Panc1 (cell line): ENCODE measurements at regions not wholly inside any gene's neighbourhood (a gene's known extent, or its start where the extent isn't known, plus 50 kb on each side); places are given as distances from the start of the nearest gene placed in this dataset.

Experiments used
- ATAC-seq: fragments of 200-7000 bp; cut with Tn5 transposase; 2 replicates; pipeline ENCODE4 v1.9.1; 2020; ENCODE audit warnings: mild to moderate bottlenecking, moderate library complexity
- BruUV-seq: library from RNA; stranded (reverse); fragments of 400-500 nt; replicated peaks from 2 replicates; lab custom pipeline; 2021; lab: Mats Ljungman, UMichigan
- CTCF ChIA-PET: fragments of 300-600 bp; sonication (Branson Sonifier 250); formaldehyde crosslinking; loops from one replicate; lab custom pipeline; 2022; ENCODE audit warnings: antibody characterized with exemption; lab: Charles Lee
- POLR2A ChIA-PET: fragments of 300-600 bp; sonication (Branson Sonifier 250); formaldehyde crosslinking; loops from one replicate; lab custom pipeline; 2022; ENCODE audit warnings: antibody characterized with exemption; lab: Charles Lee
- DNase-seq: peaks from one replicate; pipeline ENCODE4 v3.0.0-alpha.2; 2010; ENCODE audit warnings: low read depth, low spot score
- H3K27ac ChIP-seq: 2 replicates; pipeline ENCODE4 v1.5.1; 2011; ENCODE audit warnings: mild to moderate bottlenecking, low read length, inconsistent platforms
- H3K27me3 ChIP-seq: fragments of 200-500 bp; sonication (Bioruptor generic); 2 replicates; pipeline ENCODE4 v1.6.0; 2014; ENCODE audit warnings: low read length, inconsistent platforms; ENCODE audit not compliant: control insufficient read depth, insufficient read depth
- H3K36me3 ChIP-seq: fragments of 200-500 bp; sonication (Bioruptor generic); 2 replicates; pipeline ENCODE4 v1.5.1; 2014; ENCODE audit warnings: inconsistent platforms, mild to moderate bottlenecking, low read length, moderate library complexity; ENCODE audit not compliant: control insufficient read depth, insufficient read depth
- H3K4me1 ChIP-seq: 2 replicates; pipeline ENCODE4 v1.5.1; 2011; ENCODE audit warnings: inconsistent platforms, mild to moderate bottlenecking, low read length, moderate library complexity; ENCODE audit not compliant: control insufficient read depth, insufficient read depth
- H3K4me3 ChIP-seq, 2 experiments: 2 replicates each; pipeline ENCODE4 v1.5.1; 2011 to 2012; ENCODE audit warnings: low read depth in 2 of 2, low read length in 2 of 2, mild to moderate bottlenecking in 2 of 2, inconsistent platforms in 1 of 2, moderate library complexity in 1 of 2
- H3K9me3 ChIP-seq: fragments of 200-500 bp; sonication (Bioruptor generic); 2 replicates; pipeline ENCODE4 v1.5.1; 2014; ENCODE audit warnings: low read depth, mild to moderate bottlenecking, inconsistent platforms, low read length, moderate library complexity; ENCODE audit not compliant: control insufficient read depth, insufficient read depth
- CTCF ChIP-seq: fragments of 450-650 bp; IDR thresholded peaks from 2 replicates; pipeline ENCODE4 v1.5.1; 2017; ENCODE audit warnings: mild to moderate bottlenecking
- POLR2AphosphoS5 ChIP-seq: IDR thresholded peaks from 2 replicates; pipeline ENCODE4 v1.6.1; 2012; ENCODE audit warnings: mild to moderate bottlenecking, low read depth, low read length, moderate library complexity
- REST ChIP-seq, 2 experiments: IDR thresholded peaks; 2 replicates each; pipeline ENCODE4 v1.6.1; 2011 to 2012; ENCODE audit warnings: low read depth in 2 of 2, control low read depth in 1 of 2, low read length in 1 of 2, mild to moderate bottlenecking in 1 of 2, moderate library complexity in 1 of 2; ENCODE audit not compliant: insufficient read depth in 1 of 2
- SIN3A ChIP-seq: IDR thresholded peaks from 2 replicates; pipeline ENCODE4 v1.6.1; 2012; ENCODE audit warnings: low read depth, mild to moderate bottlenecking, low read length, moderate library complexity, borderline replicate concordance; ENCODE audit not compliant: insufficient read depth
- TCF7L2 ChIP-seq: IDR thresholded peaks from 2 replicates; pipeline ENCODE4 v1.6.1; 2011; ENCODE audit warnings: mild to moderate bottlenecking, low read depth, low read length, inconsistent platforms
- in situ Hi-C: cut with HindIII; loops from 2 replicates; pipeline ENCODE4 v1.10.0; 2016; ENCODE audit warnings: low sequenced_read_pairs, low pct_unique_long_range_greater_than_20kb
- intact Hi-C: fragments of 100-400 bp; cut with micrococcal nuclease; formaldehyde crosslinking; loops from one replicate; pipeline ENCODE4 v1.10.0; 2022; ENCODE audit not compliant: unreplicated experiment

- Histone ChIP-seq H3K27me3 (no peaks in the 10 kb centered on the region), H3K36me3 (no peaks in the 10 kb centered on the region), H3K4me1 (no peaks in the 10 kb centered on the region), H3K9me3 (no peaks in the 10 kb centered on the region), H3K27ac (no peak overlapping the region), H3K4me3 (no peak overlapping the region)
- CTCF ChIA-PET, result no interaction called here
- no peak for ATAC-seq
- no peak for DNase-seq
- in situ Hi-C loops, result no loop called here
- intact Hi-C loops, result no loop called here
- TF ChIP-seq REST (IDR thresholded peaks at IDR 0.05; ENCODE audit: insufficient read depth in 1 of 2, low read depth in 2 of 2, low read length in 1 of 2) (no peak), SIN3A (no peak)
- POLR2A ChIA-PET, result no interaction called here
- BruUV-seq, result no TSS peak
Observed at GRCh38 chr17:13230350-13231264, 212.8 kb upstream of the ELAC2 start.

GRCh38 chr17:13228225-13228624 lies 210.4 kb upstream of the ELAC2 start:
- intact Hi-C loops, result no loop called here

More at GRCh38 chr17:13228225-13228624, 210.4 kb upstream of the ELAC2 start:
- no peak overlapping the region for H3K27ac ChIP-seq
- no peaks in the 10 kb centered on the region for H3K36me3 ChIP-seq
- H3K9me3 ChIP-seq, result no peaks in the 10 kb centered on the region
- ATAC-seq (no peak), DNase-seq (no peak)
- H3K4me1 ChIP-seq, result no peaks in the 10 kb centered on the region
- no TSS peak for BruUV-seq
- POLR2A ChIA-PET, result no interaction called here
- CTCF ChIA-PET, result no interaction called here
- TF ChIP-seq POLR2AphosphoS5 (no peak), REST (IDR thresholded peaks at IDR 0.05; ENCODE audit: insufficient read depth in 1 of 2, low read depth in 2 of 2, low read length in 1 of 2) (no peak), TCF7L2 (no peak), SIN3A (no peak), CTCF (no peak)
- H3K4me3 ChIP-seq, result no peak overlapping the region
- H3K27me3 ChIP-seq, result no peaks in the 10 kb centered on the region
- in situ Hi-C loops, result no loop called here
